GM06990 (cell line): ENCODE measurements at regions not wholly inside any gene's neighbourhood (a gene's known extent, or its start where the extent isn't known, plus 50 kb on each side); places are given as distances from the start of the nearest gene placed in this dataset.

ENCODE experiments used
- DNase-seq: peaks from one replicate; pipeline ENCODE4 v3.0.0-alpha.2; 2011; ENCODE audit not compliant: insufficient read length; ENCODE audit errors: extremely low read depth
- H3K27me3 ChIP-seq: replicated peaks from 2 replicates; pipeline ENCODE4 v1.6.0; 2011; ENCODE audit warnings: low read length; ENCODE audit not compliant: control insufficient read depth, insufficient read depth
- H3K36me3 ChIP-seq: 2 replicates; pipeline ENCODE4 v1.5.1; 2011; ENCODE audit warnings: low read length; ENCODE audit not compliant: control insufficient read depth, insufficient read depth
- H3K4me3 ChIP-seq: replicated peaks from 2 replicates; pipeline ENCODE4 v1.5.1; 2011; ENCODE audit warnings: low read depth, mild to moderate bottlenecking, control low read depth, low read length
- CTCF ChIP-seq: IDR thresholded peaks from 2 replicates; pipeline ENCODE4 v1.5.1; 2011; ENCODE audit warnings: low read length, control low read depth, mild to moderate bottlenecking, inconsistent platforms; ENCODE audit not compliant: insufficient read depth, poor library complexity, severe bottlenecking

DNA sequence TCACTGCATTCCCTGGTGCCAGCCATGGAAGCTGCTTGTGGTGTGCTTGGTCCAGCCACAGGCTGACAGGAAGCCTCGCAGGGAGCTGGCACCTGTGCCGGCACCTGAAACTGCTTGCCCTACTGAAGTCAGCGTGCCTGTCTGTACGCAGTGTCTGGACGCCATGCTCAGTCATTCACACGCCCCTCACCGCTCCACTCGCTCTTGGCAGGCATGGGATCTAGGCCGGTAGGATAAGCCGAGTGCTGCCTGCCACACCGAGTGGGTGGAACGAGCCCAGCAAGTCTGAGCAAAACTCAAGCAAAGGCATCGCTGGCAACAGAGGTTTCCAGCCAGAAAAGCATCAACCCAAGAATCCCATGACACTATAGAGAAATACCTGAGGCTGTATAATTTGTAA is 350.6 kb downstream of the CDH11 start:
- no peaks in the 10 kb centered on the region for H3K27me3 ChIP-seq
- H3K36me3 ChIP-seq: no peaks in the 10 kb centered on the region
- no peak for DNase-seq
- no peak overlapping the region for H3K4me3 ChIP-seq
- TF ChIP-seq CTCF: no peak

DNA sequence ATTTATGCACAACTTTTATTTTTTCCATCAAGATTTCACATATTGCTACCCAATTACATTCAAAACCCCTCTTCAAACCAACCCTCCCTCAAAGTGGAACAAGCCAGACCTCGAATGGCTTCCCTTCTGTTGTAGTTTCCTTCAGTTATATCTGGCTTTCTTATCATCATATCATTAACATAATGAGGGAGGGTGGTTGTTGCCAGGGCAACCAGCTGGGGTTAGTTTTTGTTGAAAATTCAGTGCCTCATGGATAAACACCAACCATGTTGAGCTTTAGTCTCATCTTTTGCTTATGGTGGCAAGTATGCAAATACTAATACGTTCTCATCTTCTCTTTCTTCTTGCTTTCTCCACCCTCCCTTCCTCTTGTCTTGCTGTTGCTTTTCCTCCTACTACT is 359.7 kb downstream of the CDH11 start:
- no peaks in the 10 kb centered on the region for H3K36me3 ChIP-seq
- no peak for TF ChIP-seq CTCF
- DNase-seq: no peak
- no peak overlapping the region for H3K4me3 ChIP-seq
- H3K27me3 ChIP-seq: no peaks in the 10 kb centered on the region

- no peak for DNase-seq
- Histone ChIP-seq H3K36me3 (no peaks in the 10 kb centered on the region), H3K27me3 (no peaks in the 10 kb centered on the region), H3K4me3 (no peak overlapping the region)
- no peak for TF ChIP-seq CTCF
Measured at GRCh38 chr16:64754279-64754678, 367.6 kb downstream of the CDH11 start.

DNA sequence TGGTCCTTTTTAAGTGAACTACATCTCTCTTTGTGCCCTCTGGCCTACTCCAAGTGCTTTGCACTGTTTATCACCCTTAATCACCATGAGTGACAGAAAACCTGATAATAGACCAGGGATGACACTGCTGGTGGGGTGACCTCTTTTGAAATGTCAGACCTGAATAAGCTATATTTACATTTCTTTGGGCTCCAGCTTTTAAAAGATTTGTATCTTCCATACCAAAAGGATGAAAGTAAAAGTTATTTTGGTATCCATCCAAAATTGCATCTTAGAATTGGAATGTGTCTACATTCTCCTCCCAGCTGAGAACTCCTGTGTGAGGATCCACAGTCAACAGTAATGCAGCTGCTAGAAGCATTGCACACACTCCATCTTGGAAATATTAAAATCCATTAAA is 370.0 kb downstream of the CDH11 start:
- TF ChIP-seq CTCF: no peak
- DNase-seq: no peak
- H3K27me3 ChIP-seq: no peaks in the 10 kb centered on the region

GRCh38 chr16:64749346-64749745 is 372.5 kb downstream of the CDH11 start:
- no peak for TF ChIP-seq CTCF
- no peaks in the 10 kb centered on the region for H3K27me3 ChIP-seq
- H3K36me3 ChIP-seq: no peaks in the 10 kb centered on the region
- no peak overlapping the region for H3K4me3 ChIP-seq
- no peak for DNase-seq

More for the DNA sequence above, 370.0 kb downstream of the CDH11 start:
- no peak overlapping the region for H3K4me3 ChIP-seq
- H3K36me3 ChIP-seq: no peaks in the 10 kb centered on the region

GRCh38 chr16:64745258-64745930 is 376.5 kb downstream of the CDH11 start:
- Histone ChIP-seq H3K36me3 (no peaks in the 10 kb centered on the region), H3K27me3 (no peaks in the 10 kb centered on the region), H3K4me3 (no peak overlapping the region)
- DNase-seq: no peak
- TF ChIP-seq CTCF: no peak
